Heart left ventricle (tissue), 13 donors: ENCODE measurements at regions not wholly inside any gene's neighbourhood (a gene's known extent, or its start where the extent isn't known, plus 50 kb on each side); places are given as distances from the start of the nearest gene placed in this dataset.
"Not testable (repeated sequence)": the region's sequence is repeated elsewhere in the genome, so short reads cannot be mapped to it uniquely, and the experiment has no call there.

Source experiments
- CTCF ChIP-seq, 12 donors: fragments of 200-600 bp; sonication (generic) in 4 of 12; IDR thresholded peaks; one replicate each; pipeline versions ENCODE4 v1.5.0 to v1.8.0; 2018 to 2022; ENCODE audit warnings: antibody characterized with exemption in 12 of 12, mild to moderate bottlenecking in 5 of 12
- POLR2A ChIP-seq, 2 donors: fragments of 450-650 bp; IDR thresholded peaks; one replicate each; pipeline ENCODE4 v1.6.1; 2017; ENCODE audit warnings: antibody characterized with exemption in 2 of 2, mild to moderate bottlenecking in 2 of 2, moderate library complexity in 2 of 2
- donor health status: ischemic (EF 13 %, LVEDD 7.1; RV severe dilation, severe dysfunction).
- donor health status: DM: no; HTN: yes; CAD: no.
- donor health status: DM: no; HTN: no; CAD: no.
- donor health status: ischemic (EF 25% LVEDD 6.9; RV normal size, moderate dysfunction).
- donor health status: ischemic (EF 25% LVEDD 5.7; RV mildly dilated, moderate dysfunction).
- donor health status: ischemic (EF 35%, LVEDD 5.7; RV mildly dilated, moderate dysfunction).
- donor health status: nonischemic (EF 11% LVEDD 7.7; RV severe dilation, severe dysfunction).
- donor health status: DM: yes; HTN: yes; CAD: no.
- donor health status: PGD.
- donor health status: ischemic (EF 29% LVEDD 5.4; RV normal size, mild dysfunction).
- donor health status: nonischemic (EF 23%, LVEDD 6.1; RV moderate dilation, normal function).

GRCh38 chr10:22130824-22131223 lies 87.0 kb downstream of the EBLN1 start:
- not testable (repeated sequence) for TF ChIP-seq CTCF, POLR2A (IDR thresholded peaks at IDR 0.05)
